ENCODE measurements at regions not wholly inside any gene's neighbourhood (a gene's known extent, or its start where the extent isn't known, plus 50 kb on each side); places are given as distances from the start of the nearest gene placed in this dataset. TPM values are rescaled to one million over a fixed set of nuclear protein-coding genes. Genes with fewer than 3 reads are reported as not detected.
"Not testable (repeated sequence)": the region's sequence is repeated elsewhere in the genome, so short reads cannot be mapped to it uniquely, and the experiment has no call there.

DNA sequence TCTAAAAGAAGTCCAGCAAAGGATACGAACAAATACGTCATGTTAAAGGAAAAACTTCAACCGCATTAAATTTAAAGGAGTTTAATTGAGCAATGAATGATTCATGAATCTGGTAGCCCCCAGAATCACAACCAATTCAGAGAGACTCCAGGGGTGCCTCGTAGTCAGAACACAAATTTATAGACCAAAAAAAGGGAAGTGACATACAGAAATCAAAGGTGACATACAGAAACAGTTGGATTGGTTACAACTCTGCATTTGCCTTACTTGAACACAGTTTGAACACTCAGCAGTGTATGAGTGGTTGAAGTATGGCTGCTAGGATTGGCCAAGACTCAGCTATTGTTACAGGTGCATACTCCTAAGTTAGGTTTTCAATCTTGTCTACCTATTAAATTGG is 59.5 kb upstream of the SERP2 start:
- H3K4me1 ChIP-seq (ENCODE audit: control insufficient read depth in 3 of 3, insufficient read depth in 3 of 3, low read length in 3 of 3): peaks cover 18 to 30% (median 22%) of the 10 kb centered on the region in 3 donors
- not testable (repeated sequence) for H3K9ac ChIP-seq (ENCODE audit: low read depth in 1 of 3, low read length in 3 of 3); H3K9me3 ChIP-seq (ENCODE audit: control insufficient read depth in 3 of 3, low read length in 3 of 3); H3K27me3 ChIP-seq (ENCODE audit: control insufficient read depth in 3 of 3, insufficient read depth in 3 of 3, low read length in 3 of 3); H3K4me3 ChIP-seq (ENCODE audit: low read length in 3 of 3); H3K27ac ChIP-seq (ENCODE audit: low read depth, low read length); H3K36me3 ChIP-seq (ENCODE audit: control insufficient read depth in 3 of 3, insufficient read depth in 3 of 3, low read length in 3 of 3)

- peak overlapping the region; percentile 16 to 41 (median 23) for H3K4me3 ChIP-seq (ENCODE audit: low read length in 3 of 3)
- H3K9me3 ChIP-seq (ENCODE audit: control insufficient read depth in 3 of 3, low read length in 3 of 3): peaks cover 0 to 1% (median 0%) of the 10 kb centered on the region in 3 donors
- no peak overlapping the region for H3K9ac ChIP-seq (ENCODE audit: low read depth in 1 of 3, low read length in 3 of 3)
- no peaks in the 10 kb centered on the region for H3K27me3 ChIP-seq (ENCODE audit: control insufficient read depth in 3 of 3, insufficient read depth in 3 of 3, low read length in 3 of 3)
- no peaks in the 10 kb centered on the region for H3K36me3 ChIP-seq (ENCODE audit: control insufficient read depth in 3 of 3, insufficient read depth in 3 of 3, low read length in 3 of 3)
- no peak overlapping the region for H3K27ac ChIP-seq (ENCODE audit: low read depth, low read length)
- H3K4me1 ChIP-seq (ENCODE audit: control insufficient read depth in 3 of 3, insufficient read depth in 3 of 3, low read length in 3 of 3): peaks cover 3 to 9% (median 4%) of the 10 kb centered on the region in 3 donors
Observed at GRCh38 chr13:44317752-44318151, 55.9 kb upstream of the SERP2 start.

- peaks cover 0 to 1% (median 0%) of the 10 kb centered on the region in 3 donors for H3K9me3 ChIP-seq (ENCODE audit: control insufficient read depth in 3 of 3, low read length in 3 of 3)
- peak overlapping the region; percentile 16 to 41 (median 23) for H3K4me3 ChIP-seq (ENCODE audit: low read length in 3 of 3)
- H3K9ac ChIP-seq (ENCODE audit: low read depth in 1 of 3, low read length in 3 of 3): no peak overlapping the region
- peaks cover 3 to 9% (median 4%) of the 10 kb centered on the region in 3 donors for H3K4me1 ChIP-seq (ENCODE audit: control insufficient read depth in 3 of 3, insufficient read depth in 3 of 3, low read length in 3 of 3)
- no peaks in the 10 kb centered on the region for H3K36me3 ChIP-seq (ENCODE audit: control insufficient read depth in 3 of 3, insufficient read depth in 3 of 3, low read length in 3 of 3)
- no peak overlapping the region for H3K27ac ChIP-seq (ENCODE audit: low read depth, low read length)
- no peaks in the 10 kb centered on the region for H3K27me3 ChIP-seq (ENCODE audit: control insufficient read depth in 3 of 3, insufficient read depth in 3 of 3, low read length in 3 of 3)
Observed at GRCh38 chr13:44318161-44318560, 55.5 kb upstream of the SERP2 start.

- Histone ChIP-seq H3K36me3 (ENCODE audit: control insufficient read depth in 3 of 3, insufficient read depth in 3 of 3, low read length in 3 of 3) (no peaks in the 10 kb centered on the region), H3K9me3 (ENCODE audit: control insufficient read depth in 3 of 3, low read length in 3 of 3) (peaks cover 0 to 1% (median 0%) of the 10 kb centered on the region in 3 donors), H3K4me1 (ENCODE audit: control insufficient read depth in 3 of 3, insufficient read depth in 3 of 3, low read length in 3 of 3) (peaks cover 3 to 9% (median 4%) of the 10 kb centered on the region in 3 donors), H3K9ac (ENCODE audit: low read depth in 1 of 3, low read length in 3 of 3) (no peak overlapping the region), H3K4me3 (ENCODE audit: low read length in 3 of 3) (no peak overlapping the region), H3K27ac (ENCODE audit: low read depth, low read length) (no peak overlapping the region), H3K27me3 (ENCODE audit: control insufficient read depth in 3 of 3, insufficient read depth in 3 of 3, low read length in 3 of 3) (no peaks in the 10 kb centered on the region)
Observed at GRCh38 chr13:44320611-44321010, 53.0 kb upstream of the SERP2 start.

DNA sequence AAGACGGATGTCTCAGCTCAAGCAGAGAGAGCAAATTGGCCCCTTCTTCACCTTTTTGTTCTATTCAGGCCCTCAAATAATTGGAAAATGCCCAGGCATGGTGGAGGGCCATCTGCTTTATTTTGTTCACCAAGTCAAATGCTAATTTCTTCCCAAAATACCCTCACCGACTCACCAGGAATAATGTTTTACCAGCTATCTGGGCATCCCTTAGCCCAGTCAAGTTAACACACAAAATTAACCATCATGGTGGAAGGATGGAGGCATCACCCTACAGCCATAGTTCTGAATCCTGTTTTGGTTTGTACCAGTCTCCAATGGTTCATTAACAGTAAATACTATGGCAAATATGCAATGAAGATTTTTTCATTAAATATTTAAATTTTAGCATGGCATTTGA is 51.7 kb upstream of the SERP2 start:
- Histone ChIP-seq H3K4me3 (ENCODE audit: low read length in 3 of 3) (no peak overlapping the region), H3K36me3 (ENCODE audit: control insufficient read depth in 3 of 3, insufficient read depth in 3 of 3, low read length in 3 of 3) (no peaks in the 10 kb centered on the region), H3K9me3 (ENCODE audit: control insufficient read depth in 3 of 3, low read length in 3 of 3) (peaks cover 0 to 1% (median 0%) of the 10 kb centered on the region in 3 donors), H3K9ac (ENCODE audit: low read depth in 1 of 3, low read length in 3 of 3) (no peak overlapping the region), H3K27ac (ENCODE audit: low read depth, low read length) (no peak overlapping the region), H3K27me3 (ENCODE audit: control insufficient read depth in 3 of 3, insufficient read depth in 3 of 3, low read length in 3 of 3) (no peaks in the 10 kb centered on the region), H3K4me1 (ENCODE audit: control insufficient read depth in 3 of 3, insufficient read depth in 3 of 3, low read length in 3 of 3) (peaks cover 3 to 9% (median 4%) of the 10 kb centered on the region in 3 donors)

DNA sequence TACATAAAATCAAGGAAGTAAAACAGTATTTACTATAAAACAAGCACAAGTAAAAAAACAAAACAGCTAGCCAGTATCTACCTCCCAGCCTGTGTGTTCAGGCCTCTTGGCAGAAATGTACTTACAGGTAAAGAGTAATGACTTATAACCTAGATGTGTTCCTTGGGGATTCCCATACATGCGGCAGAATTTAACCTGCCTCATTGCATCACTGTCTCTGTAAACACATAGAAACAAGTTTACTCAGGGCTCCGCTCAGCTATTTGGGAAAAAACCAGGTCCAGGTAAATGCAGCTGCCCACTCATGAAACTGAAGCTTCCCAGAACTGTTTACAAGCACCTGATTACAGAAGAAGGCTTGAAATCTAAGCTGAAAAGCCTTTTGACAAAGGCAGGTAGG is 50.7 kb upstream of the SERP2 start:
- no peak overlapping the region for H3K27ac ChIP-seq (ENCODE audit: low read depth, low read length)

DNA sequence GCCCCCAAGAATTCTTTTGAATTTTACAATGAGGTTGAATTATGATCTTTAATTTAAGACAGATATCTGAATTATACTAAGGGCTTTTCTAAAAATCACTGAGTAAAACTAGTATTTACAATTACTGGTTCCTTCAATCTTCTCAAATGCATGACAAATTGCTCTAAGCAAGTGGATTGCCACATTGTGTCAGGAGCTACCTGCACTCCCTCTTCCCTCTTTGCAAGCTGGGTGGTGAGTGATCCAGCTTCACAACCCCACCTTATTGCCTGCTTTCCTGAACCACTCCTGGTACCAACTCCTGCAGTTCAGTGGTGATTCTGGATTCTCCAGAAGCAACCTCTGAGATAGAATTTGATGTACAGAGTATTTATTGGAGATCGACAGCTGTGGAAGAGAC is 49.9 kb upstream of the SERP2 start:
- Histone ChIP-seq H3K4me1 (ENCODE audit: control insufficient read depth in 3 of 3, insufficient read depth in 3 of 3, low read length in 3 of 3) (no peaks in the 10 kb centered on the region), H3K27ac (ENCODE audit: low read depth, low read length) (no peak overlapping the region), H3K9me3 (ENCODE audit: control insufficient read depth in 3 of 3, low read length in 3 of 3) (peaks cover 0 to 1% (median 0%) of the 10 kb centered on the region in 3 donors), H3K9ac (ENCODE audit: low read depth in 1 of 3, low read length in 3 of 3) (no peak overlapping the region), H3K27me3 (ENCODE audit: control insufficient read depth in 3 of 3, insufficient read depth in 3 of 3, low read length in 3 of 3) (no peaks in the 10 kb centered on the region), H3K36me3 (ENCODE audit: control insufficient read depth in 3 of 3, insufficient read depth in 3 of 3, low read length in 3 of 3) (no peaks in the 10 kb centered on the region), H3K4me3 (ENCODE audit: low read length in 3 of 3) (no peak overlapping the region)

More for the DNA sequence above, 50.7 kb upstream of the SERP2 start:
- no peak overlapping the region for H3K4me3 ChIP-seq (ENCODE audit: low read length in 3 of 3)
- no peak overlapping the region for H3K9ac ChIP-seq (ENCODE audit: low read depth in 1 of 3, low read length in 3 of 3)
- no peaks in the 10 kb centered on the region for H3K27me3 ChIP-seq (ENCODE audit: control insufficient read depth in 3 of 3, insufficient read depth in 3 of 3, low read length in 3 of 3)
- H3K36me3 ChIP-seq (ENCODE audit: control insufficient read depth in 3 of 3, insufficient read depth in 3 of 3, low read length in 3 of 3): no peaks in the 10 kb centered on the region
- H3K9me3 ChIP-seq (ENCODE audit: control insufficient read depth in 3 of 3, low read length in 3 of 3): peaks cover 0 to 1% (median 0%) of the 10 kb centered on the region in 3 donors
- peaks cover under 1 to 4% (median 3%) of the 10 kb centered on the region in 3 donors for H3K4me1 ChIP-seq (ENCODE audit: control insufficient read depth in 3 of 3, insufficient read depth in 3 of 3, low read length in 3 of 3)

Small RNA genes in the stretch of these regions (small RNA-seq; reads per million reads assigned to genes)
- gene MIR8079: not detected
